ENCODE measurements at regions not wholly inside any gene's neighbourhood (a gene's known extent, or its start where the extent isn't known, plus 50 kb on each side); places are given as distances from the start of the nearest gene placed in this dataset.
"Not testable (repeated sequence)": the region's sequence is repeated elsewhere in the genome, so short reads cannot be mapped to it uniquely, and the experiment has no call there.

- Histone ChIP-seq H3K4me3 (ENCODE audit: low read length) (no peak overlapping the region), H3K27me3 (ENCODE audit: insufficient read depth, low read length) (no peaks in the 10 kb centered on the region), H3K4me1 (ENCODE audit: insufficient read depth, low read length) (no peaks in the 10 kb centered on the region), H3K9me3 (ENCODE audit: low read depth, low read length) (no peaks in the 10 kb centered on the region)
Measured at GRCh38 chrX:3803713-3804112, 90.3 kb upstream of the PRKX start.

DNA sequence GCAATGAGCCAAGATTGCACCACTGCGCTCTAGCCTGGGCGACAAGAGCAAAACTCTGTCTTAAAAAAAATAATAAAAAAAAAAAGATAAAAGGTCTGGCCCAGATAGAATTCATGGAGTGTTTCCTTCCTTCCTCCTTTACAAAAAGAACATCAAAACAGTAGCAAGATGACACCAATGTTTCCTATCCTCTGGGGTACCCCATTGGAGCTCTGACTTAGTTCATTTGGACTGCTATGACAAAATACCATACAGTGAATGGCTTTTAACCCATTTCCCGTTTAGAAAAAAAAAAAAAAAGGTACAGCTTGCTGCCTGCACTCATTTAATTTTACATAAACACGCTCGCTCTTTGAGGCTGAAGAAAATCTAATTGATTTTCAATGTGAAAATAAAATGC, 89.9 kb upstream of the PRKX start:
- no peaks in the 10 kb centered on the region for H3K27me3 ChIP-seq (ENCODE audit: insufficient read depth, low read length)
- H3K4me3 ChIP-seq (ENCODE audit: low read length), result no peak overlapping the region
- H3K4me1 ChIP-seq (ENCODE audit: insufficient read depth, low read length), result no peaks in the 10 kb centered on the region
- H3K9me3 ChIP-seq (ENCODE audit: low read depth, low read length), result no peaks in the 10 kb centered on the region

DNA sequence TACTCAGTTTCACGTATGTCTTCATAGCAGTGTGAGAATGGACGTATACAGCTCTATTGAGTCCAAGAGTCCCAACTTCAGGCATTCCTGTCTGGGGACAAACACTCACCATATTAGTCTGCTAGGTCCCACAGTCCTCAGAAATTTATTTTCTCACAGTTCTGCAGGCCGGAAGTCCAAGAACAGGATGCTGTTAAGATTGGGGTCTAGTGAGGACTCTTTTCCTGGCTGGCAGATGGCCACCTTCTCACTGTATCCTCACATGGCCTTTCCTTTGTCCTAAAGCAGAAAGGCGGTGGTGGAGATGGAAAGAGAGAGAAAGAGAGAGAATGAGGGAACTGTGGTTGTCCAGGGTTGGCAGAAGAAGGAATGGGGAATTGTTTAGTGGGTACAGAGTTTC, 82.0 kb upstream of the PRKX start:
- not testable (repeated sequence) for H3K4me3 ChIP-seq (ENCODE audit: low read length); H3K27me3 ChIP-seq (ENCODE audit: insufficient read depth, low read length); H3K4me1 ChIP-seq (ENCODE audit: insufficient read depth, low read length); H3K9me3 ChIP-seq (ENCODE audit: low read depth, low read length)

GRCh38 chrX:3791449-3791848, 78.0 kb upstream of the PRKX start:
- Histone ChIP-seq H3K4me1 (ENCODE audit: insufficient read depth, low read length) (no peaks in the 10 kb centered on the region), H3K4me3 (ENCODE audit: low read length) (no peak overlapping the region), H3K9me3 (ENCODE audit: low read depth, low read length) (no peaks in the 10 kb centered on the region), H3K27me3 (ENCODE audit: insufficient read depth, low read length) (no peaks in the 10 kb centered on the region)

DNA sequence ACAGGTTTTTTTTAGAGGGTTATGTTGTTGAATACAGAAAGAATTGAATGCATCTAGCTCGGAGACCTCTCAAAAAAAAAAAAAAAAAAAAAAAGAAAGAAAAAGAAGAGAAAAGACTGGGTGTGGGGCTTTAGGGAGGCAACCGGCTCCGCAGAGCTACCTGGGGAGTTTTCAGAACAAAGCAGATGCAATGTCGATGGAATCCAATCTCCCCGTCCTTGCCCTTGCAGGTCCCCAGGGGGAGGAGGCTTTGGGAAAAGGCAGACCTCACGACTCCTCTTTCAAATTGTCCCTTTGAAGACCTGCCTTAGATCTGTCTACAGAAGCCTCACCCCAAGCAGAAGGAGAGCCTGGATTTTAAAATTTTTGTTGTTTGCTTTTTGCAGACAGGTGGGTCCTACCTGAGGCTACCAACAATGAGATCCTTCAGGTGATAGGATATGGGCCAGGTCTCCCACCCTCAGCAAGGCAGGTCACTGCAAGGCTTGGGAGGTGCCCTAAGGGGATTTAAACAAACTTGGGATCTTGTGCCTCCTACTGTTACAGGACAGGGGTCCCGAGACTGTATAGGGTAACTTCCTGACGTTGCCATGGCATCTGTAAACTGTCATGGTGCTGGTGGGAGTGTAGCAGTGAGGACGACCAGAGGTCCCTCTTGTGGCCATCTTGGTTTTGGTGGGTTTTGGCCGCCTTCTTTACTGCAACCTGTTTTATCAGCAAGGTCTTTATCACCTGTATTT, 75.2 kb upstream of the PRKX start:
- H3K4me1 ChIP-seq (ENCODE audit: insufficient read depth, low read length), result no peaks in the 10 kb centered on the region
- no peak overlapping the region for H3K4me3 ChIP-seq (ENCODE audit: low read length)
- H3K27me3 ChIP-seq (ENCODE audit: insufficient read depth, low read length), result no peaks in the 10 kb centered on the region
- no peaks in the 10 kb centered on the region for H3K9me3 ChIP-seq (ENCODE audit: low read depth, low read length)

DNA sequence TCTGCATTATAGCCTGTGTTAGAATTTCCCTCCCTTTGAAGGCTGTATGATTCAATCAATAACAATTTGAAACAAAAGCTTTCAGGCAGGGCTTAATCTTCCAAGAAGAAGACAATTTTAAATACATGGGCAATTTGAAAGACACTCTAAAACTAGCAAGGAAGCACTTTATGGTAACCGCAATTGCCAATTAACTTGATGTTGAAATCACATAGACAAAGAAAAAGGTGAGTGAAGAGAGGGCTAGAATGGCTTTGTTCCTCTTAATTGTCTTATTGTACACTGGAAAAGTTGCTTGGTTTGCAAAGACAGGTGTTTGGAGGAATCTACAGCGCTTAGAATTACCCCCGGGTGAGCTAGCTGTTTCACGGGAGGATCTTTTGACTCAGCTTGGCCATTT, 74.4 kb upstream of the PRKX start:
- H3K4me3 ChIP-seq (ENCODE audit: low read length), result no peak overlapping the region
- H3K27me3 ChIP-seq (ENCODE audit: insufficient read depth, low read length), result no peaks in the 10 kb centered on the region
- no peaks in the 10 kb centered on the region for H3K4me1 ChIP-seq (ENCODE audit: insufficient read depth, low read length)
- no peaks in the 10 kb centered on the region for H3K9me3 ChIP-seq (ENCODE audit: low read depth, low read length)

DNA sequence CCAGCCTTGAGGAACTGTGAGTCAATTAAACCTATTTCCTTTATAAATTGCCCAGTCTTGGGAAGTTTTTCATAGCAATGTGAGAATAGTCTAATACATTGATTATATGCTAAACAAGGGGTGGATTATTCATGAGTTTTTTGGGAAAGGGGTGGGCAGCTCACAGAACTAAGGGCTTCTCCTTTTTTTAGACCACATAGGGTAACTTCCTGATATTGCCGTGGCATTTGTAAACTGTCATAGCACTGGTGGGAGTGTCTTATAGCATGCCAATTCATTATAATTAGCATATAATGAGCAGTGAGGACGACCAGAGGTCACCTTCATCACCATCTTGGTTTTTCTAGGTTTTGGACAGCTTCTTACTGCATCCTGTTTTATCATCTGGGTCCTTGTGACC, 72.4 kb upstream of the PRKX start:
- not testable (repeated sequence) for H3K4me1 ChIP-seq (ENCODE audit: insufficient read depth, low read length); H3K9me3 ChIP-seq (ENCODE audit: low read depth, low read length); H3K27me3 ChIP-seq (ENCODE audit: insufficient read depth, low read length); H3K4me3 ChIP-seq (ENCODE audit: low read length)

GRCh38 chrX:3780564-3780963, 67.1 kb upstream of the PRKX start:
- H3K4me1 ChIP-seq (ENCODE audit: insufficient read depth, low read length), result no peaks in the 10 kb centered on the region
- no peaks in the 10 kb centered on the region for H3K9me3 ChIP-seq (ENCODE audit: low read depth, low read length)
- H3K27me3 ChIP-seq (ENCODE audit: insufficient read depth, low read length), result no peaks in the 10 kb centered on the region
- no peak overlapping the region for H3K4me3 ChIP-seq (ENCODE audit: low read length)

- Histone ChIP-seq H3K4me3 (ENCODE audit: low read length) (no peak overlapping the region), H3K4me1 (ENCODE audit: insufficient read depth, low read length) (no peaks in the 10 kb centered on the region), H3K27me3 (ENCODE audit: insufficient read depth, low read length) (no peaks in the 10 kb centered on the region), H3K9me3 (ENCODE audit: low read depth, low read length) (no peaks in the 10 kb centered on the region)
Measured at GRCh38 chrX:3779546-3779945, 66.1 kb upstream of the PRKX start.

- no peaks in the 10 kb centered on the region for H3K27me3 ChIP-seq (ENCODE audit: insufficient read depth, low read length)
- H3K9me3 ChIP-seq (ENCODE audit: low read depth, low read length), result no peaks in the 10 kb centered on the region
- no peak overlapping the region for H3K4me3 ChIP-seq (ENCODE audit: low read length)
- no peaks in the 10 kb centered on the region for H3K4me1 ChIP-seq (ENCODE audit: insufficient read depth, low read length)
Measured at GRCh38 chrX:3777416-3777815, 64.0 kb upstream of the PRKX start.

DNA sequence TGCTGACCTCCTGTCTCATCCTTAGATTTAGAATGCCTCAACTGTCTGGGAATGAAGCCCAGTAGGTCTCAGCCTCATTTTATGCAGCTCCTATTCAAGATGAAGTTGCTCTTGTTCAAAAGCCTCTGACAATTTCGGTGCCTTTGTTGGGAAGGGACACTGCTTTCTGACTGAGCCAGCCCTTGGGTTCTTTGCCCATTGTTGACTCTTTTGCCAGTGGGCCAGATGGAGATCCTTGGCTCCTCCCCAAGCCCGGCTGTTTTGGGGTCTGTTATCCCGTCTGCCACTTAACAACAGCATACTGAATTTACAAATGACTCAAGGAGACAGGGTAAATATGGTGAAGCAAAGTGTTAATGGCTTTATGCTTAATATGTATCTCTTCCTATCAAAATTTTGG, 58.3 kb upstream of the PRKX start:
- H3K4me3 ChIP-seq (ENCODE audit: low read length), result no peak overlapping the region

DNA sequence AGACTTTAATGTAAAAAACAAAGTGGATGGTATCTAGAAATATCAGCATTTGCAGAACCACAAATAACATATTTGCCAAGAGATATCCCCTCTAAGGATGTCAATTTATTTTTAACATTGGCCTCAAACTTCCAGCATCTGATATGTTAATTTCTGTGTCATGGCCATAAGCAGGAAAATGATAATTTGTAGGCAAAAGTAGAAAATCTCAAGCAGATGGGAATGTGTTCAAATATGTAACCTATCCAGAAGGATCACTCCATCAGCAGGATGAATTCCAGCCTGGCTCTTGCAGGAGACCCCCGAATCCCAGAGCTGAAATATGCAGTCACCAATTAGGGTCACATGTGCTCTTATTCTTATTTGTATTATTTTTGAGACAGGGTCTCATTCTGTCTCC, 55.4 kb upstream of the PRKX start:
- H3K9me3 ChIP-seq (ENCODE audit: low read depth, low read length), result no peaks in the 10 kb centered on the region
- no peaks in the 10 kb centered on the region for H3K4me1 ChIP-seq (ENCODE audit: insufficient read depth, low read length)
- H3K4me3 ChIP-seq (ENCODE audit: low read length), result no peak overlapping the region
- no peaks in the 10 kb centered on the region for H3K27me3 ChIP-seq (ENCODE audit: insufficient read depth, low read length)

More for the DNA sequence above, 58.3 kb upstream of the PRKX start:
- Histone ChIP-seq H3K27me3 (ENCODE audit: insufficient read depth, low read length) (no peaks in the 10 kb centered on the region), H3K4me1 (ENCODE audit: insufficient read depth, low read length) (no peaks in the 10 kb centered on the region), H3K9me3 (ENCODE audit: low read depth, low read length) (no peaks in the 10 kb centered on the region)

All from mononuclear cell (primary cell).